GM21367 (cell line): ENCODE measurements at regions not wholly inside any gene's neighbourhood (a gene's known extent, or its start where the extent isn't known, plus 50 kb on each side); places are given as distances from the start of the nearest gene placed in this dataset.

Source experiments
- ATAC-seq: cut with Tn5 transposase; IDR thresholded peaks from one replicate; pipeline ENCODE4 v1.9.1; 2021; ENCODE audit not compliant: unreplicated experiment

GRCh38 chr1:94646786-94647555, 105.4 kb upstream of the F3 start:
- no peak for ATAC-seq

- no peak for ATAC-seq
These were observed 104.6 kb upstream of the F3 start for GRCh38 chr1:94646141-94646643.

- no peak for ATAC-seq
These were observed 102.8 kb upstream of the F3 start for GRCh38 chr1:94644352-94644751.

- ATAC-seq, result no peak
These were observed 102.3 kb upstream of the F3 start for GRCh38 chr1:94643819-94644218.

DNA sequence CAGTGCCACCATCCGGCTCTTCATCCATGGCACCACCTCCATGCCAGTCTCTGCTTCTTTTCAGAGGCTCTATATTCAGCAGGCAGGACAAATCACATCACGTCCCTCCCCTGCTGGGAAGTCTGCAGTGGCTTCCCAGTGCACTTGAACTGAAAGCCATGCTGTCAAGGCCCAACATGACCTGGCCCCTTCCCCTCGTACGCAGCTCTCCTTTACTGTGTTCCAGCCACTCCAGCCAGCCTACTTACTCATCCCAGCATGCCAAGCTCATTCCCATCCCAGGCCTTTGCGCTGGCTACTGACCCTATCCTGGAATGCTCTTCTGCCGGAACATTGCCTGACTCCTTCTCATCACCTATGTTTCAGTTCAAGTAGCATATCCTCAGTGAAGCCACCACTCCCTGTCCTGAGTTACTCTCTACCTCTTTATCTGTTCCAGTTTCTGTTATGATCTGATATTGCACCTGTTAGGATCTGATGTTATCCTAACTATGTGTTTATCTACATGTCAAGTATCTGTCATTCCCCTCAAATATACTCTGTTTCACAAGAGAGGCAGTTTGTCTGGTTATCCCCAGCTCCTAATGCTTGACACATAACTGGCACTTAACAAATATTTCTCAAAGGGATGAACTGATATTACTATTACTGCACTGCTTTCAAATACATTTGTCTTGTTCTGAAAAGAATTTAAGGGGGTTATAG, 101.2 kb upstream of the F3 start:
- no peak for ATAC-seq

DNA sequence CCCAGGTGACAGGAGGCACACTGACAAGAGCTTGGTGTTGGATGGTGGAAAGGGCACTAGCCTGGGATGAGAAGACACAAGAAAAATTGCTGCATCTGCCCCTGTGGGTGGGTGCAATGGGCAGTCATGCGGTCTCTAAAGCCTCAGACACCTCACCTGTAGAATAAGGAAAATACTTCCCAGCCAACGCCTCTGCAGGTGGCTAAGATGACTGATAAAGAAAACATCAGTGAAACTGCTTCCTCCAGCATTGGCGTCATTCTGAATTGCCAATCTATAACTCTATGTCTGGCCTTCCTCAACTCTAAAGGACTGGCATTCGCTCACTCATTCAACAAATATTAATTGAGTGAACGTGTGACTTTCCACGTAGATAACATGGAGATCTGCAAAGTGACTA, 100.4 kb upstream of the F3 start:
- ATAC-seq, result no peak

DNA sequence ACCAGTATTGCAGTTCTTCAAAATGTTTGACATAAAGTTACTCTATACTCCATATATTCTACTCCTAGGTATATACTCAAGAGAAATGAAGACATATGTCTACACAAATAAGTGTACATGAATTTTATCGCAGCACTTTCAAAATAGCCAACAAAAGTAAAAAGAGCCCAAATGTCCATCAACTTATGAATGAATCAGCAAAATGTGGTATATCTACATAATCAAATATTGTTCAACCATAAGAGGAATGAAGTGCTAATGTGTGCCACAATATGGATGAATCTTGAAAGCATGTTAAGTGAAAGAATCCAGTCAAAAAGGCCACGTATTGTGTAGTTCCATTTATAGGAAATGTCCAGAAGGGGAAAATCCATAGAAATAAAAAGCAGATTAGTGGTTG, 98.6 kb upstream of the F3 start:
- no peak for ATAC-seq

DNA sequence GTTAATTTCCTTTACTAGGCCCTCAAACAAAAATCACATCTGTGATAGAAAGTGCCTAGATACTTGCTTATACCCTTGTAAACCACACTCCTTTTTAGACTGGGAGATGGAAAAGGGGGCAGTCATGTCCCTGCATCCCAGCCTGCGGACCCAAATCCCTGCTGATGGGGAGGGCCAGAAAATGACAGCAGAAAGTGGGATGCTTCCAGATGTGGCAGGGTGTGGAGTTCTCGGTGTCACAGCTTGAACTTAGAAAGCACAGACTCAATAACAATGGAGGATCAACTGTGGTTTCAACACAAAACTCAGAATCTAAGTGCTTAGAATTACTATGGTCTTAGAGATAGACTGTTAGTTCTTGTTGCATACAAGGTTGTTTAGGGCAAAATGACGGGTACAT, 95.6 kb upstream of the F3 start:
- no peak for ATAC-seq

DNA sequence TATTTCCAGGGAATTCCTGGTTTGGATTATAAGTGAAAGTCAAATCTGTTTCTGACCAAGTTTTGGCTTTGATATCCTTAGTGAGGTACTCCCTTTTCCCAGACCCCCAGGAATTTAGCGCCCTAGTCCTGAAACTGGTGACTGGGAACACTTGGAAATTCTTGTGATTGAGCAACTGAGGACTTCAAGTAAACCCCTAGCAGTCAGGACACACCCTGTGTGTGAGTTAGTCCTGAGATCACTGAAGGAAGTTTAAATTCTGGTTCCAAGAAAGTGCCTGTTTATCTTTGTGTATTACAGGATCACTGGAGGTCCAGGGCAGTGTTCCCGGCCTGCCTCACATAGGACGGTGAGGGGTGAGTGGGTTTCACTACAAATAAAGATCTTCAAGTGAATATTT, 95.1 kb upstream of the F3 start:
- ATAC-seq, result no peak

DNA sequence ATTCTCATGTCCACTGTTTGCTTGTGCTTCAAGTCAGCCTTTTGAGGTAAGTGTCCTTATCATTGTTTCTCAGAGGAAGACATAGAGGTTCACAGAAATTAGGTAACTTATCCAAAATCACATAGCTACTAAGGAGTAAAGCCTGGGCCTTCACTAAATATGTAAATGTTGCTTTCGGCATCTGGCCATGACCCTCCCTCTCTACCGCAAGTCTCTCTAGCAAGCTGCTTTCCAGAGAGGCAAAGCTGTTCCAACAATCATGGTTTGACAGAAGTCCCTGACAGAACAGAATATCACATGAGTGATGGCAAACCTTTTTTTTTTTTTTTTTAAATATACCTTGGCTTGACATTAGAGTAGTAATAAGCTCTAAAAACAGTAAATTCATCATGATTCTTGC, 94.5 kb upstream of the F3 start:
- no peak for ATAC-seq

DNA sequence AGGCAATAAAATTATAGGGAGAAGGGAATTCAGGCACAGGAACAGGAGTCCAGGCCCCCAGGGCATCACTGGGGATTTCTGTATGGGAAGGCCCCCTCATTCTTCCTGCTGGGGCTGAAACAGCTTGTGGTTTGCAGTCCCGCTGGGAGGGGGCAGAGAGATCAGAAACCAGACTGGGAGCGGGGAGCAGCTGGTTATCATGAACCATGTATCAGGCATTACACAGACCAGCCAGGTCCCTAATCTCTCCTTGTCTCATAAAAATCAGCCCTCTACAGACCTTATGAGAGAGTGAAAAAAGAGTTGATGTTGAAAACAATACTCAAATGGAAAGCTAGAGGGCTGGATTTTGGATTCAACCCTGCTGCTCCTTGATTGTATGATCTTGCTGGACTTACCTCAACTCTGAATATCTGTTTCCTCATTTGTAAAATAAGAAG, 93.4 kb upstream of the F3 start:
- no peak for ATAC-seq

GRCh38 chr1:94633051-94633450, 91.5 kb upstream of the F3 start:
- no peak for ATAC-seq

DNA sequence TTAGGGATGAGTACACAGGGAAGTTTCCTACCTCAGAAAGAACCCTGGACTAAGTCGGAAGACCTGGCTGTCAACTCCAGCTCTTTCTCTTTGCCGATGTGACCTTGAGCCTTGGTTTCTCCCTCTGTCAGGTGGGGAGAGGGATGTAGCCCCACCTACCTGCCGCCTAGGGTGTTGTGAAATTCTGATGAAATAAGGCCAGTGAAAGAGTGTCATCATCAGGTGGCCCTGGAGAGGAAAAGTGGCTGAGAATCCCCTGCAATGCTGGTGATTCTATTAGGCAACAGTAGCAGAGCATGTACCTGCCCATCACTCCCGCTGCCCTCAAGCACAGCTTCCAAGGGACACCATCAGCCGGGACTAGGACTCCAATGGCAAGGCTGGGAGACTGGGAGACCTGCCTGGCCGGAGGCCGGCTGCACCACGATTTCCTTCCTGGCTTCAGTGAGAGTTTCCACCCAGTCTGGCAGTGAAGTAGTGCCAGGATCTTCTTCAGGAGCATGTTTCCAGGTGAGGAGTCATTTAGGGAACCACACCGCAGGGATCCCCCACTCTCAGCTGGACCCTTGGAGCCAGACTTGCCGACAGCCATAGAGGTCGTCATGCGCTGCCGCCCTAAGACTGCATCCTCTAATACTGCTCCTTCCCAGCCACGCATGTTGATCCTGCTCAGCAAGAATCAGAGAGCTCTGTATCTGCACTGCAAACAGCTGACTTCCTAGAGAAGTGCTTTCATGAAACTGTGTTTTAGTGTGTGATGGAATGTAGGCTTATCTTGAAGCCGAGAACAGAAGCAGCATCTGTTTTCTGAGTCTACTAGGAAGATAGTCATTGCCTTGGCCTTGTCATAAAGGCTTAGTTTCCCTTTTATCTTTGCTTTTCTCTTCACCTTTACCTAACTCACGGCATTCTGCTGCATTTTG, 88.0 kb upstream of the F3 start:
- no peak for ATAC-seq

GRCh38 chr1:94628499-94628843, 86.9 kb upstream of the F3 start:
- ATAC-seq, result no peak

DNA sequence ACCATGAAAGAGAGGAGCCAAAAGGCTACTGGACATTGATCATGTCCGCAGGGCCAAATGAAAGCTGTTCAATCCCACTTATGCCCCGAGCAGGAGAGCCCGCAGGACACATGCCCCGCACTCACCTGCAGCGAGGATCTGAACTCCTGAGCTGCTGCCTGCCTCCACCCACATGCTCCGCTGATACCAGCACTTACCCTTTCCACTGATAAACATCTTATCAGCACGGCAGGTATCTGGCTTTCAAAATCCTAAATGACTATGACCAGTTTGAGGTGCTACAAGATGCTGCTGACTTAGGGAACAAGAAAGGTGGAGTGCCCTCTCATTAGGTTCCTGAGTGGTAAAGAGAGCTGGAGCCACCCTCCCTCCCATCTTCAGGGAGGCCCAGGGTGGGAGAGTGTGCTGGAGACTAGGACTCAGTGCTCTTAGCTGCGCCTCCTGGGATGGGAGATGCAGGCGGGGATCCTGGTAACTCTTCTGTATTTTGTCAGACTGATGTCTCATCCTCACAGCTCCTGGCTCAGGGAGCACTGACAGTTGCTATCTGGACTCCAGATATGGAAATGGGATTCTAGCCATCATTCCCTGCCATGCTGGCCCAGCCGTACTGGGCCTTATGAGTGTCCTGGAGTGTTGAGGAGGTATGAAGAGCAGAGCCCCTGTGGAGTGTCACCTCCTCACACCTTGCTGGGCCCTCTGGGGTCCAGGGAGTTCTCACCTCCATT, 86.4 kb upstream of the F3 start:
- ATAC-seq, result no peak

GRCh38 chr1:94624203-94624602, 82.6 kb upstream of the F3 start:
- ATAC-seq, result no peak

- ATAC-seq, result no peak
These were observed 82.1 kb upstream of the F3 start for GRCh38 chr1:94623560-94624148.

DNA sequence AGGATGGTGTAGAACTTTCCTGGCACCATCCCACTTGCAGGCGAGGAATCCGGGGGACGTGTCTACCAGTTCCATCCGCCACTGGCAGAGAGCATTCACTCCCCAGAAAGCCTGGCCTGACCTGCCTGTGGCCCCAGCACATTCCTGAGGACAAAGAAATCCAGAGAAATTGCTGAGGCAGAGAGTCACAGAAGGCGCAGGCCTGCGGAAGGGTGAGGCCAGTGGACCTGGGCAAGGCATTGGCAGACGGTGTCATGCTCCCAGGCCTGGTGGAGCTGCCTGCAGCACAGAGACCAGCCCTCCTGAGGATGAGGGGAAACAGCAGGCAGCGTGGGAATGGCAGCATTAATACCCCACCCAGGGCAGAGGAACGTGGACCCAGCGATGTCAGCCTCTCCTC, 81.2 kb upstream of the F3 start:
- no peak for ATAC-seq

DNA sequence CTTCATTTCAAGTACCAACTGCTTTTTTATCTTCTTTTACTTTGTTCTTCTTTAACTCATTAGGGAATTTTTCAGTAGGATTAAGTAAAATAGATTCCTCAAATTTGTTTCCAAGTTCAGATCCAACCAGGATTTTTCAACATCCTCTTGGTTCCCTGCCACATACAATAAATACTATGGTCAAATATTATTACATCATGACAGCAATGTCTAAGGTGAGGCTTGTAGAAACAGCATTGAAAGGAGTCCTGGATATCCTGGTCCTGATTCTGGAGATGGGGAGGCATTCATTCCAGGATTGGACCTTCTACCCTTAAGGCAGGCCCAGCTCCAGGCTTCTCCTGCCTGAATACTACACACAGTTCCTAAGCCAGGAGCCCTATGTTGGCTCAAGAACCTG, 80.2 kb upstream of the F3 start:
- ATAC-seq, result no peak

- no peak for ATAC-seq
These were observed 79.8 kb upstream of the F3 start for GRCh38 chr1:94621395-94621794.
